ENCODE measurements at regions not wholly inside any gene's neighbourhood (a gene's known extent, or its start where the extent isn't known, plus 50 kb on each side); places are given as distances from the start of the nearest gene placed in this dataset.

DNA sequence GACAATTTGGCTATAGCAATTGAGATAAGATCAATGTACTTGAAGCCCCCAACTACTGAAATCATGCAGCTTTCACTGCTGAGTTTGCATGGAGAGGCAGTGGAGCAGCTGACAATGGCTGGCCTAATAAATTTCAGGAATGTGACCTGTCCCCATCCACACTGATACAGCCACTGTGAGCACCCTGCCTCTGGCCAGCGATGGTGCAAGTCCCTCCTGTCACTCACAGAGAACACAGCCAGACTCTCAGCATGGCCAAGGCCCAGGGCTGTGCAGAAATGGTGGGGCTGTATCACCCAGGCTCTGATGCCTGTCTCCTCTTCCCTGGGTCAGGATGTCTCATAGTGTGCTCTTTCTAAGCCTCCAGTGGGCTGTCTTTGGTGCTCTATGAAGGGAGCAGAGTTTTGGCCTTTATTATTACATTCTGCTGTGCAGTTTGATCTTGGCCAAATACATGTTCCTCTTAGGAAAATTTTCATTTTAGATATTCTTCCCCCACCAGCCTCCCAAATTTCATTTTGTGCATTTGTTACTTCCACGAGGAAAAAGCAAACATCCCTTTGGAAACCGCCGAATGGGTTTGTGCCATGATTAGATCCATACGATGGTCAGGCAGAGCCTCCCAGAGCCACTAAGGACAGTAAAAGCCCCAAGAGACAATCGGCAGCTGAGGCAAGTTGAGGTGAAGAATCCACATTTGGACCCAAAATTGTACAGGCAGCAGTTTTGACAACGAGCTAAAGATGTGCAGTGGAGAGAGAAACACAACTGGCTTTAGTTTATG is 85.1 kb upstream of the WSCD2 start:
- H3K4me3 ChIP-seq (ENCODE audit: insufficient read depth, low read depth, low read length, poor library complexity, severe bottlenecking): no peak overlapping the region
- no peaks in the 10 kb centered on the region for H3K4me1 ChIP-seq (ENCODE audit: control insufficient read depth, insufficient read depth, low read length, poor library complexity, severe bottlenecking)
- no peak for DNase-seq
- no peaks in the 10 kb centered on the region for H3K9me3 ChIP-seq (ENCODE audit: control insufficient read depth, low read length)
- H3K27me3 ChIP-seq (replicated peaks; ENCODE audit: control insufficient read depth, insufficient read depth, low read length, poor library complexity, severe bottlenecking): no peaks in the 10 kb centered on the region
- H3K36me3 ChIP-seq (ENCODE audit: control insufficient read depth, insufficient read depth, low read length): no peaks in the 10 kb centered on the region
- H3K27ac ChIP-seq (ENCODE audit: insufficient read depth, low read length, poor library complexity, severe bottlenecking): no peak overlapping the region

DNA sequence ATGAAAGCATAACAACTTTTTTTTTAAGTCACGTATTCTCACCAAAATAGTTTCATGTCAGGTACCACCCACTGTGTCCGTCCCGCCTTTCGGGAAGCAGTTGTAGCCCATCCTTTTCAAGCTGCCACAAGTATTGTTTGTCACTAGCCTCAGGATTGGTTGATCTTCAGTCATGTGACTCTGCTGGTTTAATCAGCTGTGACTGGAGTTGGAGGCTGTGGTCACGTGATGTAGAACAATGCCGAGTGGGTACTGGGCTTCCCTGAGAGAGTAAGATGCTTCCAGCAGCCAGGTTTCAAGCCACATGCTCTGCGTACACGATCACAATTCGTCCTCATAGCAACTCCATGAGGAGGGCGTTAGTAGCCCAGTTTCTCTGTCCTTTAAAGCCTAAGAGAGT is 83.0 kb upstream of the WSCD2 start:
- Histone ChIP-seq H3K27ac (ENCODE audit: insufficient read depth, low read length, poor library complexity, severe bottlenecking) (no peak overlapping the region), H3K9me3 (ENCODE audit: control insufficient read depth, low read length) (no peaks in the 10 kb centered on the region), H3K4me3 (ENCODE audit: insufficient read depth, low read depth, low read length, poor library complexity, severe bottlenecking) (no peak overlapping the region), H3K4me1 (ENCODE audit: control insufficient read depth, insufficient read depth, low read length, poor library complexity, severe bottlenecking) (no peaks in the 10 kb centered on the region), H3K27me3 (replicated peaks; ENCODE audit: control insufficient read depth, insufficient read depth, low read length, poor library complexity, severe bottlenecking) (no peaks in the 10 kb centered on the region), H3K36me3 (ENCODE audit: control insufficient read depth, insufficient read depth, low read length) (no peaks in the 10 kb centered on the region)
- DNase-seq: no peak

DNA sequence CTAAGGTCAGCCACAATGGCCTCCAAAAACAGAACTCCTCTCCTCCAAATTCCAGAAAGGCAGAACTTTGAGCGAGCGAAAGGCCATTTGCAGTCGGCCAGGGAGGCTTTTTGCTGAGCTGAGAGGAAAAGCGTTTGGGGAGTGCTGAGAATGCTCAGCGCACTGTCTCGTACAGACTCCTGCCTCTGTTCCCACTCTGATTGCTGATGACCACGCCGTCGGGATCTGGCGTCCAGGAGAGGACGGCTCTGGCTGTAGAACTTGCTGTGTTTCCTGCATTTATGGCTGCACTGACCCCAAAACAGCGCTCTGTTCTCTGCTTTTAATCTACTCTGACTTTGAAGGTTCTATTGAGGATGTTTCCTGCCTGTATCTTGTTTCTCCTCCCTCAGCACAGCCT is 82.4 kb upstream of the WSCD2 start:
- Histone ChIP-seq H3K4me1 (ENCODE audit: control insufficient read depth, insufficient read depth, low read length, poor library complexity, severe bottlenecking) (no peaks in the 10 kb centered on the region), H3K9me3 (ENCODE audit: control insufficient read depth, low read length) (no peaks in the 10 kb centered on the region), H3K36me3 (ENCODE audit: control insufficient read depth, insufficient read depth, low read length) (no peaks in the 10 kb centered on the region), H3K4me3 (ENCODE audit: insufficient read depth, low read depth, low read length, poor library complexity, severe bottlenecking) (no peak overlapping the region), H3K27me3 (replicated peaks; ENCODE audit: control insufficient read depth, insufficient read depth, low read length, poor library complexity, severe bottlenecking) (no peaks in the 10 kb centered on the region), H3K27ac (ENCODE audit: insufficient read depth, low read length, poor library complexity, severe bottlenecking) (no peak overlapping the region)
- no peak for DNase-seq

DNA sequence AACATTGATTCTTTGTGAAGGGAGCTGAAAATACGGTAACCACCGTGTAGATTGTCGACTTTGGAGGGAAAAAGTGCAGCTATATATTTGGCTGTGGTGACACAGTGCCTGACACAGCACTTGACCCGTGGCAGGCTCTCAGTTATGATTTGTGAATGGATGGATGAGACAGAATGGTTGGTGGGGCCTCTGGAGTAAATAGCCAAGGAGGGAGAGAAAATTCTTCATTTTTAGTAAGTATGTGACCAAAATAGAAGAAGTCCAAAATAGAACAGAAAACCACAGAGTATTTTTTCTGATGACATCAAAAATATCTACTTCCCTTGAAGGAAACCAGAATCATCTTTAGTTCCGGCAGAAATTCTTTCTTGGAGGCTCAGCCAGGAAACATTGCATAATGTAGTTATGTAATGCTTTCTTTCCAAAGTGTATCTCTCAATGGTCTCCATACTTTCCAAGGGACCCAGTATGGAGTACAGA is 82.0 kb upstream of the WSCD2 start:
- H3K27me3 ChIP-seq (replicated peaks; ENCODE audit: control insufficient read depth, insufficient read depth, low read length, poor library complexity, severe bottlenecking): no peaks in the 10 kb centered on the region

DNA sequence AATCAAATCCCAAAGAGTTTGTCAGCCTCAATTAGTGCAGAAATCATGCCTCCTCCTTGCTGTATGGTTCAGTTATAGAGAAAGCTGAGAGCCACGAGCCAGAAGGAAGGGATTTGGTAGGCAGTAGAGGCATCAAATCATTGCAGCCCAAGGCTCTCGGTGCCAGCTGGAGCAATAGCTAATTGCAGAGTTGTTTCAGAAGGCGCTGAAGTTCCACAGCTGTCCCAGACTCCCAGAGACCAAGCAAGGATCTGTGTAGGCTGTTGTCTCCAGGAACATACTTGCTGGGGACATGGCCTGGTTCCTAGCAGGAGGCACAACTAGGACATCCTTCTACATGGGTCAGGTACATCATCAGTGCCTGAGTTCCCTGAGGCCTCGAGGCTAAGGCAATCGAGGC is 80.4 kb upstream of the WSCD2 start:
- no peak for DNase-seq
- Histone ChIP-seq H3K36me3 (ENCODE audit: control insufficient read depth, insufficient read depth, low read length) (no peaks in the 10 kb centered on the region), H3K27me3 (replicated peaks; ENCODE audit: control insufficient read depth, insufficient read depth, low read length, poor library complexity, severe bottlenecking) (no peaks in the 10 kb centered on the region), H3K9me3 (ENCODE audit: control insufficient read depth, low read length) (no peaks in the 10 kb centered on the region), H3K4me1 (ENCODE audit: control insufficient read depth, insufficient read depth, low read length, poor library complexity, severe bottlenecking) (peaks cover 3% of the 10 kb centered on the region), H3K4me3 (ENCODE audit: insufficient read depth, low read depth, low read length, poor library complexity, severe bottlenecking) (no peak overlapping the region), H3K27ac (ENCODE audit: insufficient read depth, low read length, poor library complexity, severe bottlenecking) (no peak overlapping the region)

More for the DNA sequence above, 82.0 kb upstream of the WSCD2 start:
- H3K4me3 ChIP-seq (ENCODE audit: insufficient read depth, low read depth, low read length, poor library complexity, severe bottlenecking): no peak overlapping the region
- peaks cover 3% of the 10 kb centered on the region for H3K4me1 ChIP-seq (ENCODE audit: control insufficient read depth, insufficient read depth, low read length, poor library complexity, severe bottlenecking)
- no peak for DNase-seq
- no peaks in the 10 kb centered on the region for H3K36me3 ChIP-seq (ENCODE audit: control insufficient read depth, insufficient read depth, low read length)
- H3K9me3 ChIP-seq (ENCODE audit: control insufficient read depth, low read length): no peaks in the 10 kb centered on the region
- H3K27ac ChIP-seq (ENCODE audit: insufficient read depth, low read length, poor library complexity, severe bottlenecking): no peak overlapping the region

DNA sequence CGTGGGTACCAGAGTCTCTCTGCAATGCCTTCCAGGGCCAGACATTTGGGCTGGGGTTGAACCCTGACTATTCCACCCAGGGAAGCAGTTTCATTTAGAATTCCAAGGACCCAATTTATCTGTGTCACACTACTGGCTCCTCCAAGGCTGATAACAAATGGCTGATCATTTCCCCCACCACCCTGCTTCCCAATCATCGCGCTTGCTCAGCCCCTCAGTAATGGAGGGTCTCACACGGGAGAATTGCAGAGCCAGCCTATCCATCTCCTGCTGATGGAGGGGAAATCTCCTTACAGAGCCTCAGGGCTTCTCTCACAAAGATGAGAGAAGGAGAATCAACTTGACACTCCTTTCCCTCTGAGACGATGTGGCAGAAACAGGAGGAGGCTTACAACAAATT is 78.4 kb upstream of the WSCD2 start:
- Histone ChIP-seq H3K4me1 (ENCODE audit: control insufficient read depth, insufficient read depth, low read length, poor library complexity, severe bottlenecking) (peaks cover 3% of the 10 kb centered on the region), H3K36me3 (ENCODE audit: control insufficient read depth, insufficient read depth, low read length) (no peaks in the 10 kb centered on the region), H3K4me3 (ENCODE audit: insufficient read depth, low read depth, low read length, poor library complexity, severe bottlenecking) (no peak overlapping the region), H3K27ac (ENCODE audit: insufficient read depth, low read length, poor library complexity, severe bottlenecking) (no peak overlapping the region), H3K9me3 (ENCODE audit: control insufficient read depth, low read length) (no peaks in the 10 kb centered on the region), H3K27me3 (replicated peaks; ENCODE audit: control insufficient read depth, insufficient read depth, low read length, poor library complexity, severe bottlenecking) (no peaks in the 10 kb centered on the region)
- no peak for DNase-seq

DNA sequence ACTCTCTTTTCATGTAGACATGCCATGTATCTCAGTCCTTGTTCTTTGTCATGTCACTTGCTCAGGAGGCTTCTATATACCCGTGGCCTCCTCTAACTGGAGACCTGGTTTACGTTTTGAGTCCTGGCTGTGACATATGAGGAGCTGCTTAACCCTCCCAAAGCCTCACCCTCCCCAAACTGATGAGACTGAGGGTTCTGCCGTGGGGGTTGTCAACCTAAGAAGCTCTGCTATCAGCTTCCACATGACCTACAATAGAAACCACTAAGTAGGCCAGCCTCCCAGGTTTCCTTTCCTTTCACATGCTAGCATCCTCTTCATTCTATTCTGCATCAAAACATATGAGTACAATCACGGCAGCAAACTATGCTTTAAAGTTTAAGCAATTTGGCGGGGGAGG is 76.8 kb upstream of the WSCD2 start:
- Histone ChIP-seq H3K27ac (ENCODE audit: insufficient read depth, low read length, poor library complexity, severe bottlenecking) (peak overlapping the region; percentile 32), H3K9me3 (ENCODE audit: control insufficient read depth, low read length) (no peaks in the 10 kb centered on the region), H3K27me3 (replicated peaks; ENCODE audit: control insufficient read depth, insufficient read depth, low read length, poor library complexity, severe bottlenecking) (no peaks in the 10 kb centered on the region), H3K4me1 (ENCODE audit: control insufficient read depth, insufficient read depth, low read length, poor library complexity, severe bottlenecking) (peaks cover 3% of the 10 kb centered on the region), H3K4me3 (ENCODE audit: insufficient read depth, low read depth, low read length, poor library complexity, severe bottlenecking) (no peak overlapping the region), H3K36me3 (ENCODE audit: control insufficient read depth, insufficient read depth, low read length) (no peaks in the 10 kb centered on the region)
- DNase-seq: peak in 1 of 3 donors; percentile 2

DNA sequence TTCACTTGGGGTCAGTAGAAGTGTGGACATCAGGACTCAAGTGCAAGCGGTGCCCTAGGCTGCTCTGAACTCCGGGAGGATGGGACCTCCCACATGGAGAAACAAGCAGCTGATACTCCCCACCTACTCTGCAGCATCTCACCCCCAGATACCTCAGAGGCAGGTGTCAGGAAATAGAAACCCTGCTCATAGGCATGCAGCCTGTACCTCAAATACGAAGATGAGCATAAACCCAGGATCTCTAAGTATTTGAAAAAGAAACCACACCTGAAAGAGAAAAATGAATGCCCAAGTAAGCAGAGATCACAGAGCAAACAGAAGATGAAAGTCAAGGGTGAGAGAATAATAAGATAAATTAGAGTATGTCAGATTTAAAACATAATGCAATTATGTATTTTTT is 75.6 kb upstream of the WSCD2 start:
- Histone ChIP-seq H3K36me3 (ENCODE audit: control insufficient read depth, insufficient read depth, low read length) (no peaks in the 10 kb centered on the region), H3K4me1 (ENCODE audit: control insufficient read depth, insufficient read depth, low read length, poor library complexity, severe bottlenecking) (peaks cover 3% of the 10 kb centered on the region), H3K9me3 (ENCODE audit: control insufficient read depth, low read length) (no peaks in the 10 kb centered on the region), H3K27me3 (replicated peaks; ENCODE audit: control insufficient read depth, insufficient read depth, low read length, poor library complexity, severe bottlenecking) (no peaks in the 10 kb centered on the region), H3K27ac (ENCODE audit: insufficient read depth, low read length, poor library complexity, severe bottlenecking) (no peak overlapping the region), H3K4me3 (ENCODE audit: insufficient read depth, low read depth, low read length, poor library complexity, severe bottlenecking) (no peak overlapping the region)
- DNase-seq: no peak

DNA sequence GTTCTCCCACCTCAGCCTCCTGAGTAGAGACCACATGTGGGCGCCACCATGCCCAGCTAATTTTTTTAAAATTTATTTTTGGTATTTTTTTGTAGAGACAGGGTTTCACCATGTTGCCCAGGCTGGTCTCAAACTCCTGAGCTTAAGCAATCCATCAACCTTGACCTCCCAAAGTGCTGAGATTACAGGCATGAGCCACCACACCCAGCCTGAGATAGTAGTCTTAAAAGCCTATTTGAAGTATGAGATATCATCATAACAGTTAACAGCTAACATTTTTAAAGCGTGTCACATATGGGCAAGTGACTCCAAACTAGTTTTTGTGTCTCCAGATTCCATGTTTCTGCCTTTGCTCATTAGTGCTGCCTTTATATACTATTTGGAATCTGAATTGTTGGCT is 74.6 kb upstream of the WSCD2 start:
- Histone ChIP-seq H3K27me3 (replicated peaks; ENCODE audit: control insufficient read depth, insufficient read depth, low read length, poor library complexity, severe bottlenecking) (no peaks in the 10 kb centered on the region), H3K4me1 (ENCODE audit: control insufficient read depth, insufficient read depth, low read length, poor library complexity, severe bottlenecking) (peaks cover 3% of the 10 kb centered on the region)

DNA sequence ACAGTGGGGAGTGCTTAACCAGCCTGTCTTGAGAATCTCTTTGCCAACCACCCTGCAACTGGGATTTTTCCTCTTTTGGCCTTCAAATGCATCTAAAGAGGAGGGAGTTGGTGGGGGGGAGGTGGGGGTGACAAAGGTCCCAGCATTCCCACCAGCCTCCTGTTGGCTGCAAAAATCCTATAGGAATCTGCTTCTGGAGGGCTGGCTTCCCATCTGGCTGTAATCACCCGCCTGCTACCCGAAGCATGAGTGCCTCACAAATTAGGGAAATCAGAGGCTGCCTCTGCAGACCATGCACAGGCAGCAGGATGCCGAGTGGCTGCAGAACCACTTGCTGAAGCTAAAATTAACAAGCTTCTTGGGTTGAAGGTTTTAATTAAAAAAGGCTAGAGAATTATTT is 73.9 kb upstream of the WSCD2 start:
- Histone ChIP-seq H3K4me1 (ENCODE audit: control insufficient read depth, insufficient read depth, low read length, poor library complexity, severe bottlenecking) (peaks cover 3% of the 10 kb centered on the region), H3K9me3 (ENCODE audit: control insufficient read depth, low read length) (no peaks in the 10 kb centered on the region), H3K4me3 (ENCODE audit: insufficient read depth, low read depth, low read length, poor library complexity, severe bottlenecking) (no peak overlapping the region), H3K27ac (ENCODE audit: insufficient read depth, low read length, poor library complexity, severe bottlenecking) (no peak overlapping the region), H3K27me3 (replicated peaks; ENCODE audit: control insufficient read depth, insufficient read depth, low read length, poor library complexity, severe bottlenecking) (no peaks in the 10 kb centered on the region), H3K36me3 (ENCODE audit: control insufficient read depth, insufficient read depth, low read length) (no peaks in the 10 kb centered on the region)
- no peak for DNase-seq

More for the DNA sequence above, 74.6 kb upstream of the WSCD2 start:
- Histone ChIP-seq H3K27ac (ENCODE audit: insufficient read depth, low read length, poor library complexity, severe bottlenecking) (no peak overlapping the region), H3K9me3 (ENCODE audit: control insufficient read depth, low read length) (no peaks in the 10 kb centered on the region), H3K4me3 (ENCODE audit: insufficient read depth, low read depth, low read length, poor library complexity, severe bottlenecking) (no peak overlapping the region), H3K36me3 (ENCODE audit: control insufficient read depth, insufficient read depth, low read length) (no peaks in the 10 kb centered on the region)
- DNase-seq: no peak
